ENCODE measurements at regions not wholly inside any gene's neighbourhood (a gene's known extent, or its start where the extent isn't known, plus 50 kb on each side); places are given as distances from the start of the nearest gene placed in this dataset.
"Not testable (repeated sequence)": the region's sequence is repeated elsewhere in the genome, so short reads cannot be mapped to it uniquely, and the experiment has no call there.

- no peak for DNase-seq (ENCODE audit: low read depth)
- no peak for TF ChIP-seq CTCF (IDR thresholded peaks at IDR 0.05; ENCODE audit: low read depth, low read length, missing control alignments)
- H3K4me3 ChIP-seq (ENCODE audit: low read depth, low read length): no peak overlapping the region
These were observed 216.3 kb downstream of the ANAPC1 start for GRCh38 chr2:111667542-111668273.

- no peak for DNase-seq (ENCODE audit: low read depth)
- H3K4me3 ChIP-seq (ENCODE audit: low read depth, low read length): no peak overlapping the region
- no peak for TF ChIP-seq CTCF (IDR thresholded peaks at IDR 0.05; ENCODE audit: low read depth, low read length, missing control alignments)
These were observed 215.7 kb downstream of the ANAPC1 start for GRCh38 chr2:111668274-111668616.

- no peak for TF ChIP-seq CTCF (IDR thresholded peaks at IDR 0.05; ENCODE audit: low read depth, low read length, missing control alignments)
- no peak overlapping the region for H3K4me3 ChIP-seq (ENCODE audit: low read depth, low read length)
- no peak for DNase-seq (ENCODE audit: low read depth)
These were observed 215.3 kb downstream of the ANAPC1 start for GRCh38 chr2:111668741-111669140.

GRCh38 chr2:111669928-111670695 lies 213.9 kb downstream of the ANAPC1 start:
- no peak for TF ChIP-seq CTCF (IDR thresholded peaks at IDR 0.05; ENCODE audit: low read depth, low read length, missing control alignments)

GRCh38 chr2:111670776-111671175 lies 213.2 kb downstream of the ANAPC1 start:
- no peak for TF ChIP-seq CTCF (IDR thresholded peaks at IDR 0.05; ENCODE audit: low read depth, low read length, missing control alignments)
- H3K4me3 ChIP-seq (ENCODE audit: low read depth, low read length): no peak overlapping the region
- no peak for DNase-seq (ENCODE audit: low read depth)

More at GRCh38 chr2:111669928-111670695, 213.9 kb downstream of the ANAPC1 start:
- no peak overlapping the region for H3K4me3 ChIP-seq (ENCODE audit: low read depth, low read length)
- no peak for DNase-seq (ENCODE audit: low read depth)

GRCh38 chr2:111671426-111672150 lies 212.4 kb downstream of the ANAPC1 start:
- no peak for TF ChIP-seq CTCF (IDR thresholded peaks at IDR 0.05; ENCODE audit: low read depth, low read length, missing control alignments)
- DNase-seq (ENCODE audit: low read depth): no peak

GRCh38 chr2:111672641-111673040 lies 211.4 kb downstream of the ANAPC1 start:
- not testable (repeated sequence) for DNase-seq (ENCODE audit: low read depth); H3K4me3 ChIP-seq (ENCODE audit: low read depth, low read length)

More at GRCh38 chr2:111671426-111672150, 212.4 kb downstream of the ANAPC1 start:
- H3K4me3 ChIP-seq (ENCODE audit: low read depth, low read length): no peak overlapping the region

All from GM12864 (cell line).